ENCODE measurements at regions not wholly inside any gene's neighbourhood (a gene's known extent, or its start where the extent isn't known, plus 50 kb on each side); places are given as distances from the start of the nearest gene placed in this dataset.

- FAIRE-seq, result no peak
- DNase-seq (ENCODE audit: insufficient read length, low spot score), result no peak
Measured at GRCh38 chrX:42565739-42566138, 212.2 kb downstream of the PPP1R2C start.

GRCh38 chrX:42546800-42547199, 231.2 kb downstream of the PPP1R2C start:
- no peak for FAIRE-seq
- no peak for TF ChIP-seq CTCF (IDR thresholded peaks at IDR 0.05; ENCODE audit: insufficient read depth, missing control alignments)

More at GRCh38 chrX:42565739-42566138, 212.2 kb downstream of the PPP1R2C start:
- no peak for TF ChIP-seq CTCF (IDR thresholded peaks at IDR 0.05; ENCODE audit: insufficient read depth, missing control alignments)

DNA sequence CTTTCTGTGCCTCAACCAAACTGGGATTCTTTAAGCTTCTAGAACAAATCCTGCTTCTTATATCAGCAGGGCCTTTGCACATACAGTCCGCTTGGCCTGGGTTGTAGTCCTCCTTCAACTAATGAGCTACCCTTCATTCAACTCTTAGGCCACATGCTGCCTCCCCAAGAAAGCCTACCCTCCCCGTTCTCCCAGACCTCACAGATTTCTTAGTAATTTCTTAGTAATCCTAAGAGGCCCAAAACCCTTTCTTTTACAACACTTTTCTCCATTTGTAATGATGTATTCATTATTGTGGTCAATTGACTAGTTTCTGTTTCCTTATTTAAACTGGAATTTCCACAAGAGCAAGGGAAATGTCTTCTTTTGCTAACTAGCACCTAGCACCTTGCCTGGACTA, 233.1 kb downstream of the PPP1R2C start:
- no peak for TF ChIP-seq CTCF (IDR thresholded peaks at IDR 0.05; ENCODE audit: insufficient read depth, missing control alignments)
- no peak for FAIRE-seq
- no peak for DNase-seq (ENCODE audit: insufficient read length, low spot score)

More at GRCh38 chrX:42546800-42547199, 231.2 kb downstream of the PPP1R2C start:
- DNase-seq (ENCODE audit: insufficient read length, low spot score), result no peak

DNA sequence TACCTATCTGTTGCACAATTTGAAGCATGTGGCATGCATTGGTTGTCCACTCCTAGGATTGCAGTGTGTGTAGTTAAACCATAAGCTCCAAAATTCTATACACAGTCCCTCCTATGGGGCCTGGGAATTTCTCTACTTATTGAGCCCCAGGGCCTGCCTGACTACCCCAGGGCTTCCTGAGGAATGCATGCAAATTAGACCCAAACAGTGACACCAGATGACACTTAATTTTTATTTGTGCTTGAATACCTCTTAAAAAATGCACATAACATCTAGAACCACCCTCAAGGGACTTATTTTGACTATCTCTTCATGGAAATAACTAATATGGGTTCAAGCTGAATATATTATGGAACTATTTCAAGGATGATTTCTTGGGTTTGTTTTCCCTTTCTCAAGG, 236.4 kb downstream of the PPP1R2C start:
- DNase-seq (ENCODE audit: insufficient read length, low spot score) (no peak), FAIRE-seq (no peak)
- no peak for TF ChIP-seq CTCF (IDR thresholded peaks at IDR 0.05; ENCODE audit: insufficient read depth, missing control alignments)

- TF ChIP-seq CTCF (IDR thresholded peaks at IDR 0.05; ENCODE audit: insufficient read depth, missing control alignments), result no peak
- FAIRE-seq, result no peak
Measured at GRCh38 chrX:42540146-42540545, 237.8 kb downstream of the PPP1R2C start.

GRCh38 chrX:42538405-42538804, 239.6 kb downstream of the PPP1R2C start:
- DNase-seq (ENCODE audit: insufficient read length, low spot score) (no peak), FAIRE-seq (no peak)
- TF ChIP-seq CTCF (IDR thresholded peaks at IDR 0.05; ENCODE audit: insufficient read depth, missing control alignments), result no peak

More at GRCh38 chrX:42540146-42540545, 237.8 kb downstream of the PPP1R2C start:
- no peak for DNase-seq (ENCODE audit: insufficient read length, low spot score)

GRCh38 chrX:42536286-42536685, 241.7 kb downstream of the PPP1R2C start:
- DNase-seq (ENCODE audit: insufficient read length, low spot score), result no peak
- no peak for TF ChIP-seq CTCF (IDR thresholded peaks at IDR 0.05; ENCODE audit: insufficient read depth, missing control alignments)
- no peak for FAIRE-seq
